Stomach (tissue), 8 donors: ENCODE measurements at regions not wholly inside any gene's neighbourhood (a gene's known extent, or its start where the extent isn't known, plus 50 kb on each side); places are given as distances from the start of the nearest gene placed in this dataset.
"Not testable (repeated sequence)": the region's sequence is repeated elsewhere in the genome, so short reads cannot be mapped to it uniquely, and the experiment has no call there.

Experiments
- DNase-seq, 2 donors: peaks; one replicate each; pipeline versions ENCODE4 v3.0.0 to v3.0.0-alpha.2; 2013 to 2019
- H3K27ac ChIP-seq, 5 donors: fragments of 200-600 bp in 4 of 5; sonication (generic) in 4 of 5; one replicate each; pipeline ENCODE4 v1.5.1; 2013 to 2019; ENCODE audit warnings: mild to moderate bottlenecking in 1 of 5, moderate library complexity in 1 of 5
- H3K27me3 ChIP-seq, 3 donors: fragments of 200-600 bp; sonication (generic); one replicate each; pipeline ENCODE4 v1.5.1; 2017 to 2019; ENCODE audit warnings: mixed run types in 1 of 3
- H3K36me3 ChIP-seq, 4 donors: fragments of 200-600 bp; sonication (generic); 1 replicate in 3 of 4; 2 replicates in 1 of 4; pipeline ENCODE4 v1.5.1; 2016 to 2019
- H3K4me1 ChIP-seq, 4 donors: fragments of 200-600 bp; sonication (generic); one replicate each; pipeline ENCODE4 v1.5.1; 2016 to 2019
- H3K4me3 ChIP-seq, 4 donors: fragments of 200-600 bp; sonication (generic) in 3 of 4; one replicate each; pipeline ENCODE4 v1.5.1; 2016 to 2019; ENCODE audit warnings: mild to moderate bottlenecking in 1 of 4
- H3K9me3 ChIP-seq, 4 donors: fragments of 200-600 bp; sonication (generic); one replicate each; pipeline ENCODE4 v1.5.1; 2016 to 2019
- CTCF ChIP-seq, 7 experiments: fragments of 450-650 bp in 4 of 7; fragments of 200-600 bp in 3 of 7; sonication (generic) in 3 of 7; IDR thresholded peaks; one replicate each; pipeline ENCODE4 v1.5.1; 2016 to 2019; ENCODE audit warnings: antibody characterized with exemption in 7 of 7, control low read depth in 2 of 7, mild to moderate bottlenecking in 1 of 7
- EP300 ChIP-seq: sonication (generic); formaldehyde crosslinking; IDR thresholded peaks from one replicate; pipeline ENCODE4 v1.6.1; 2017; ENCODE audit warnings: antibody characterized with exemption
- POLR2A ChIP-seq, 4 donors: fragments of 450-650 bp; IDR thresholded peaks; one replicate each; pipeline ENCODE4 v1.6.1; 2016; ENCODE audit warnings: antibody characterized with exemption in 4 of 4, control low read depth in 2 of 4, mild to moderate bottlenecking in 1 of 4, moderate library complexity in 1 of 4
- POLR2AphosphoS5 ChIP-seq, 3 donors: sonication (generic); formaldehyde crosslinking; IDR thresholded peaks; one replicate each; pipeline ENCODE4 v1.6.1; 2016; ENCODE audit warnings: antibody characterized with exemption in 3 of 3
- WGBS, 5 donors: extraction: QIAGEN DNeasy Blood & Tissue Kit in 3 of 5; methylation state at CpG; one replicate each; pipeline versions ENCODE4 v1.1.5 to v1.1.7; 2013 to 2018; 5-methylcytosine and 5-hydroxymethylcytosine counted together
- intact Hi-C: fragments of 100-400 bp; cut with DNase I; formaldehyde crosslinking; loops from one replicate; pipeline ENCODE4 v1.15.1; 2023; ENCODE audit warnings: low total_unique reads
- donor health status: healthy with polysubstance abuse.
- donor health status: Bipolar disorder and iron deficiency.
- donor health status: healthy.

- 58 to 76% (median 74%) methylated on average over 3 of the region's 3 CpGs for WGBS, 5 donors
These were observed 875.7 kb downstream of the SLC6A15 start for GRCh38 chr12:84036912-84037311.

GRCh38 chr12:84035766-84036165, 876.8 kb downstream of the SLC6A15 start:
- Histone ChIP-seq H3K9me3 (peaks cover 6 to 22% (median 12%) of the 10 kb centered on the region in 4 donors), H3K4me3 (no peak overlapping the region), H3K4me1 (no peaks in the 10 kb centered on the region), H3K27ac (no peak overlapping the region), H3K27me3 (no peaks in the 10 kb centered on the region), H3K36me3 (no peaks in the 10 kb centered on the region)
- DNase-seq = no peak
- 72 to 86% (median 82%) methylated on average over 3 of the region's 3 CpGs for WGBS, 5 donors
- TF ChIP-seq POLR2A (IDR thresholded peaks at IDR 0.05) = no peak
- TF ChIP-seq POLR2AphosphoS5 (IDR thresholded peaks at IDR 0.05) = no peak
- no peak for TF ChIP-seq EP300
- TF ChIP-seq CTCF (IDR thresholded peaks at IDR 0.05) = no peak
- intact Hi-C loops = no loop called here

More at GRCh38 chr12:84036912-84037311, 875.7 kb downstream of the SLC6A15 start:
- TF ChIP-seq POLR2A (IDR thresholded peaks at IDR 0.05) = no peak
- TF ChIP-seq POLR2AphosphoS5 (IDR thresholded peaks at IDR 0.05) = no peak
- TF ChIP-seq CTCF (IDR thresholded peaks at IDR 0.05) = no peak
- no peak for TF ChIP-seq EP300
- Histone ChIP-seq H3K27ac (no peak overlapping the region), H3K36me3 (no peaks in the 10 kb centered on the region), H3K4me3 (no peak overlapping the region), H3K9me3 (peaks cover 4 to 32% (median 12%) of the 10 kb centered on the region in 4 donors), H3K4me1 (no peaks in the 10 kb centered on the region), H3K27me3 (no peaks in the 10 kb centered on the region)
- DNase-seq = no peak
- intact Hi-C loops = no loop called here

GRCh38 chr12:84034871-84035270, 877.7 kb downstream of the SLC6A15 start:
- no peaks in the 10 kb centered on the region for H3K4me1 ChIP-seq
- H3K36me3 ChIP-seq = no peaks in the 10 kb centered on the region
- H3K27me3 ChIP-seq = no peaks in the 10 kb centered on the region
- intact Hi-C loops = no loop called here
- DNase-seq = no peak
- H3K27ac ChIP-seq = no peak overlapping the region
- no peak for TF ChIP-seq CTCF (IDR thresholded peaks at IDR 0.05)
- TF ChIP-seq EP300 = no peak
- no peak for TF ChIP-seq POLR2AphosphoS5 (IDR thresholded peaks at IDR 0.05)
- no peak for TF ChIP-seq POLR2A (IDR thresholded peaks at IDR 0.05)
- H3K4me3 ChIP-seq = no peak overlapping the region
- peaks cover 6 to 22% (median 12%) of the 10 kb centered on the region in 4 donors for H3K9me3 ChIP-seq
- WGBS, 5 donors = 24 to 38% (median 34%) methylated on average over 2 of the region's 2 CpGs

- TF ChIP-seq CTCF (IDR thresholded peaks at IDR 0.05) = no peak
- Histone ChIP-seq H3K27ac (no peak overlapping the region), H3K36me3 (no peaks in the 10 kb centered on the region), H3K27me3 (no peaks in the 10 kb centered on the region), H3K4me1 (no peaks in the 10 kb centered on the region), H3K4me3 (no peak overlapping the region), H3K9me3 (peaks cover 6 to 18% (median 11%) of the 10 kb centered on the region in 4 donors)
- intact Hi-C loops = no loop called here
- DNase-seq = no peak
- WGBS, 5 donors = 76 to 85% (median 81%) methylated on average over 4 to 8 of the region's 8 CpGs
These were observed 879.4 kb downstream of the SLC6A15 start for GRCh38 chr12:84033162-84033561.

GRCh38 chr12:84018556-84019179, 893.9 kb downstream of the SLC6A15 start:
- 68 to 81% (median 78%) methylated on average over 6 of the region's 6 CpGs for WGBS, 5 donors

More at GRCh38 chr12:84018556-84019179, 893.9 kb downstream of the SLC6A15 start:
- intact Hi-C loops, H3K4me1 ChIP-seq, H3K9me3 ChIP-seq, DNase-seq, H3K4me3 ChIP-seq, H3K36me3 ChIP-seq, H3K27me3 ChIP-seq, H3K27ac ChIP-seq: not testable (repeated sequence)
